ENCODE measurements at regions not wholly inside any gene's neighbourhood (a gene's known extent, or its start where the extent isn't known, plus 50 kb on each side); places are given as distances from the start of the nearest gene placed in this dataset.
"Not testable (repeated sequence)": the region's sequence is repeated elsewhere in the genome, so short reads cannot be mapped to it uniquely, and the experiment has no call there.

GRCh38 chr7:75201606-75202079 lies 109.3 kb downstream of the GTF2IRD2B start:
- H3K9me3 ChIP-seq; H3K27ac ChIP-seq; H3K4me1 ChIP-seq; H3K27me3 ChIP-seq; H3K36me3 ChIP-seq; DNase-seq (ENCODE audit: low spot score in 2 of 2); H3K4me3 ChIP-seq: not testable (repeated sequence)
- no CpG with 5 or more reads among the region's 8 CpGs for WGBS, 2 donors

DNA sequence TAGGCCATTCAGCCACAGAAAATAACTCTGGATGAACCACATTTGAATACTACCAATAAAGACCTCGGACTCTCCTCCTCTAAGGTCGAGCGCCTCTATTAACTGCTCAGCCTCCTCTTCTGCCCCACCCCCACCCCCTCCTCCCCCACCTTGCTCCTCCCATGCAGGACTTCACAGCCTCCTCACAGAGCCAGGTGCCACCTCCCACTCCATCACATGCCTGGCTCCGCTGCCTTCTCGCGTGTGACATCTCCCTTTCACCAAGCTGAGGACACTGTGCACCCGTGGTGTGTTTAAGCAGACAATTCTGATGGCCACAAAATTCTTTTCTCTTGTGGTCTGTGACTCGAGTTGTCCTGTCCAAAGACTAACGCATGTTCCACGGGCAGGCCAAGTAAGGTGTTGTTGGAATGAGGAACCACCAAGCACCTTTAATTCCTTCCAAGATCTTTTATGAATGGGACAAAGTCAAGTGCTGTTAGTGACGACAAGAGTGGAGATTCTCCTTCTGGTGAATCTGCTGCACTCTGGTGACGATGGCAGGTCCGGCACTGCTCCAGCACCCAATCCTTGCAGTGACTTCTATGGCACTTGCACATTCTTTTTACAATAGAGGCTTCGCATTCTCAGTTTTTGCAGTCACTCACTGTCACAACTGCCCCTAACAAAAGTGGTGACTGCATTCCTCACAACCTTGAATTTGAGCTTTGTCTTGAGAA lies 113.1 kb downstream of the GTF2IRD2B start:
- H3K9me3 ChIP-seq; H3K36me3 ChIP-seq; H3K4me1 ChIP-seq; H3K27me3 ChIP-seq; H3K27ac ChIP-seq; H3K4me3 ChIP-seq; DNase-seq (ENCODE audit: low spot score in 2 of 2): not testable (repeated sequence)
- no CpG with 5 or more reads among the region's 14 CpGs for WGBS, 2 donors

DNA sequence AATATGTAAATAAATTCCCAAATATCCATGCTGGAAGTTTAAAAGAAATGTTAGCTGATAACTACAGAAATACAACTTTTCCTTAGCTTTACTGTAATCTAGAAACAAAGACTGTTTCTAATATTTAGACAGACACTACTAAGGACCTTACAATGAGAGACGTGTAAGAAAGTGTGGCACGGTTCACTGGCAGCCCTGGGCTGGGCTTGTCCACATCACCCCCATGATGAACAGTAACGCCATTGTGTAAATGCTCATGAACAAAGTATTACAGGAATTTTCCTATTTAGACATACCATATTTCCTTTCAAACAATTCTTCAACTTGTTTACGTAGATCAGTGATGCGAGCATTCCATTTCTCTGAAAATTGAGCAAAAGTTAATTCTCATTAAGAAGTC lies 123.1 kb downstream of the GTF2IRD2B start:
- not testable (repeated sequence) for DNase-seq (ENCODE audit: low spot score in 2 of 2); H3K27me3 ChIP-seq; H3K4me1 ChIP-seq; H3K27ac ChIP-seq; H3K9me3 ChIP-seq; H3K36me3 ChIP-seq; H3K4me3 ChIP-seq
- no CpG with 5 or more reads among the region's 5 CpGs for WGBS, 2 donors

DNA sequence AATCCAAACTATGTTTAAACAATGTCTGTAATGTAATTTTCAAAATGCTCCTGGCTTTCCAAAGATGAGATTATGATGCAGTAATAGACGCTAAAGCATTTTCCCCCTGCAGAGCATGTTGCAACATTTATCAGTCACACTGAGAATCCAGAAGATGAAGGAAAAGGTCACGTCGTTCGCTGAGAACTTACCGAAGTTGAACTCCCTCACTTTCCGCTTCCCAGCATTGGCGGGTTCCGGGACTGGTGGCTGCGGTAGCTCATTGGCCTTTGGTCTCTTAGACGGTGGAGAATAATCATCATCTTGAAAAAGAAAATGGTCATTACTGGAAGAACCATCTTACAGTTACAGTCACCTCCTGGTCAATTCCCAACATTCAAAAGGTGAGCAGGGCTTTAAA lies 124.6 kb downstream of the GTF2IRD2B start:
- no CpG with 5 or more reads among the region's 10 CpGs for WGBS, 2 donors
- H3K36me3 ChIP-seq; DNase-seq (ENCODE audit: low spot score in 2 of 2); H3K27ac ChIP-seq; H3K4me1 ChIP-seq; H3K9me3 ChIP-seq; H3K4me3 ChIP-seq; H3K27me3 ChIP-seq: not testable (repeated sequence)

DNA sequence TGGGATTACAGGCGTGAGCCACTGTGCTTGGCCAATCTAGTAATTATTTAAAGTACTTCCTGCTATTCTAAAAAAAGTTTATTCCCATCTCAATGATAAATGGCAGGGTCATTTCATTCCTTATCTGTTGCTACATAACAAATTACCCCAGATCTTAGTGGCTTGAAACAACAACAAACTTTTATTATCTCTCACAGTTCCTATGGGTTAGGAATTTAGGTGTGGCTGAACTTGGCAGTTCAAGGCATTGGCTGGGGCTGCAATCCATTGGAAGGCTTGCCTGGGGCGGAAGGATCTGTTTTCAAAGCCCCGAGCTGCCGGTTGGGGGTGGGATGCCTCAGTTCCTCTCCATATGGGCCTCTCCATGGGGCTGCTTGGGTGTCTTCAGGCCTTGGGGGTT lies 133.7 kb downstream of the GTF2IRD2B start:
- not testable (repeated sequence) for H3K9me3 ChIP-seq; H3K27ac ChIP-seq; DNase-seq (ENCODE audit: low spot score in 2 of 2); H3K36me3 ChIP-seq; H3K27me3 ChIP-seq; H3K4me1 ChIP-seq; H3K4me3 ChIP-seq
- no CpG with 5 or more reads among the region's 4 CpGs for WGBS, 2 donors

DNA sequence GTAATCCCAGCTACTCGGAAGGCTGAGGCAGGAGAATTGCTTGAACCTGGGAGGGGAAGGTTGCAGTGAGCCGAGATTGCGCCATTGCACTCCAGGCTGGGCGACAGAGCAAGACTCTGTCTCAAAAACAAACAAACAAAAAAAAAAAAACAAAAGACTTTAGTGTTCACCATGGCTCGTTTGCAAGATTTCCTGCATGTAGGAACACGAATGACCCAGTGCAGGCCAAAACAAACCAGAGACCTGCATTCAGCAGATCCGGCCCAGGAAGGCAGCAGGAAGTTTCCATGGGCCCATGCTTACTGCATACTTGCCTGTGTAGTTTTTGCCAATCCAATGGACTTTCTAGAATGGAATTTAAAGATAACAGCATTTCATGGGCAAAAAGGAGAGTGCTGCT lies 137.2 kb downstream of the GTF2IRD2B start:
- DNase-seq (ENCODE audit: low spot score in 2 of 2); H3K4me1 ChIP-seq; H3K27ac ChIP-seq; H3K36me3 ChIP-seq; H3K9me3 ChIP-seq; H3K27me3 ChIP-seq; H3K4me3 ChIP-seq: not testable (repeated sequence)
- WGBS, 2 donors = 10% methylated on average over 2 of the region's 7 CpGs; no CpG with 5 or more reads in 1 of the 2 donors

DNA sequence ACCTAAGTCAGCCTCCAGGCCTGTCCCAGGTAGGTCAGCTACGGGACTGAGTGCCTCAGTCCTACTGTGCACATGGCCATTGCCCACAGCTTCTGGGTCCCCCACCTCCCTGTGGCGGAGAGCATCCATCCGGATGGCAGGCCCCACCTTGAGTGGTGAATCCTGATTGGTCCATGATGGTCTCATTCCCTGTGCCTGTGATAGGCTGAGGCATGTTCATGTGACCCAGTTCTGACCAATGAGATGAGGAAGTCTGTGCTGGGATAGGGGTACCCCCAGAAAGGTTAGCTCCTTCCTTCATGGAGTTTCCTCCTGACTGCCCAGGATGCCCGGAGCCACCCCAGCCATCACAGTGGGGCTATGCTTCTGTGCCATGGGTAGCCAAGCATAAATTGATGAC lies 138.2 kb downstream of the GTF2IRD2B start:
- WGBS, 2 donors = no CpG with 5 or more reads among the region's 4 CpGs
- H3K9me3 ChIP-seq; H3K4me3 ChIP-seq; DNase-seq (ENCODE audit: low spot score in 2 of 2); H3K27ac ChIP-seq; H3K27me3 ChIP-seq; H3K36me3 ChIP-seq; H3K4me1 ChIP-seq: not testable (repeated sequence)

- no CpG with 5 or more reads among the region's 13 CpGs for WGBS, 2 donors
- not testable (repeated sequence) for H3K36me3 ChIP-seq; H3K4me3 ChIP-seq; DNase-seq (ENCODE audit: low spot score in 2 of 2); H3K27ac ChIP-seq; H3K4me1 ChIP-seq; H3K9me3 ChIP-seq; H3K27me3 ChIP-seq
Observed at GRCh38 chr7:75235092-75235826, 142.9 kb downstream of the GTF2IRD2B start.

DNA sequence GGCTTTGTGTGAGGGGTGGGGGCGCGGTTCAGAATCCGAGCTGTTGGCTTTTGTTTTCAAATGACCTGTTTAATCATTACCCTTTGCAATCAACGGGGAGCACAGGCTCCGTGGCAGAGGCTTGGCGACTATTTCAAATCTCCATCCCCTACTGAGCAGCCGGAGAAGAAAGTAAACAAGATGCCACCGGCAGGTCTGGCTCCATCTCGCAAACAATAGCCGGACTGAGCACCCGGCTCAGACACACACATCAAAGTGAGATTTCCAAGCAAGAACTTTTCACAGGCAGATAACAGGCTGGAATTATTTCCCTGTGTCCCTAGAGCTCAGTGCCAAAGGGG lies 143.4 kb downstream of the GTF2IRD2B start:
- not testable (repeated sequence) for H3K4me1 ChIP-seq; H3K36me3 ChIP-seq; H3K4me3 ChIP-seq; H3K27ac ChIP-seq; H3K9me3 ChIP-seq; H3K27me3 ChIP-seq; DNase-seq (ENCODE audit: low spot score in 2 of 2)
- WGBS, 2 donors = no CpG with 5 or more reads among the region's 11 CpGs

DNA sequence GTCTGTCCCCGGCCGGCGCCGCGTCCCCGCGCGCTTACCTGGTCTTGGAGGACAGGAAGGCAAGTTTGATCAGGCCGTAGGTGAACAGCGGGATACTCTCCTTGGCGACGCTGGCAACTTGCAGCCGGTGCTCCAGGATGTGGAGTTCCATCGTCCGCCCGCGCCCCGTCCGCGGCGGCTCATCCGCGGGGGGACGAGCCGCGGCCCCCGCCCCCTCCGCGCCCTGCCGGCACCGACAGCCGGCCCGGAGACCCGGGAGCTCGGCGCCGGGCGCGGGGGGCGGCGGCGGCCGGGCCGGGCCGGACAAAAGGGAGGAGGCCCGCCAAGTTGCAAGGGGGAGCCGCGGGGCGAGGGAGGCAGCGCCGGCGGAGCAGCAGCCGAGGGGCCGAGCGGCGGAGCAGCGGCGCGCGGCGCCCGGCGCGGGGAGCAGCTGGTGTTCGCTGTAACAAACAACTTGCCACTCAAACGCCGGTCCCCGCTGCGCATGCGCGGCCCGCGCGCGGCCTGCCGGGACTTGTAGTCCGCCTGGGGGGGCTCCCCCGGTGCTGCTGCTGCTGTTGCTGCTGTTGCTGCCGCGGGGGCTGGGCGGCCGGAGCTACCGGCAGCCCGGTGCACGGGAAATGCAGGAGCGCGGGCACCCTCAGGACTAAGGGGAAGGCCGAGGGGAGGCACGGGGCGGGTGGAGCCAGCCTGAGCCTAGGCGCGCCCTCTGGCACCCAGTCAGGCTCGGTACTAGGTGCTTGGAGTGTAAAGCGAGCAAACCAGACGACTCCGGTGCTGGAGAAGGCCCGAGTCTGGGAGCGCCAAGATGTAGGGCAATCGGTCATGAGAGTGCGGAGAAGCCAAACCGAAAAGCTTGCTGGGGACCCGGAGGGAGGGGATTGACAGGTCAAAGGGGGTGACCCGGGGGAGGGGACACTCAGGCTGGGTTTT lies 145.1 kb downstream of the GTF2IRD2B start:
- H3K9me3 ChIP-seq, H3K36me3 ChIP-seq, H3K4me1 ChIP-seq, H3K27ac ChIP-seq, H3K27me3 ChIP-seq: not testable (repeated sequence)
- WGBS, 2 donors = 6% methylated on average over 2 of the region's 103 CpGs; no CpG with 5 or more reads in 1 of the 2 donors
- H3K4me3 ChIP-seq = peak overlapping the region in 1 of 4 donors; percentile 31
- peak; percentile 4 to 12 for DNase-seq (ENCODE audit: low spot score in 2 of 2)

- H3K9me3 ChIP-seq; H3K4me3 ChIP-seq; H3K27ac ChIP-seq; DNase-seq (ENCODE audit: low spot score in 2 of 2); H3K4me1 ChIP-seq; H3K36me3 ChIP-seq; H3K27me3 ChIP-seq: not testable (repeated sequence)
- 100% methylated on average over 1 of the region's 10 CpGs; no CpG with 5 or more reads in 1 of the 2 donors for WGBS, 2 donors
Observed at GRCh38 chr7:75238309-75238708, 145.9 kb downstream of the GTF2IRD2B start.

DNA sequence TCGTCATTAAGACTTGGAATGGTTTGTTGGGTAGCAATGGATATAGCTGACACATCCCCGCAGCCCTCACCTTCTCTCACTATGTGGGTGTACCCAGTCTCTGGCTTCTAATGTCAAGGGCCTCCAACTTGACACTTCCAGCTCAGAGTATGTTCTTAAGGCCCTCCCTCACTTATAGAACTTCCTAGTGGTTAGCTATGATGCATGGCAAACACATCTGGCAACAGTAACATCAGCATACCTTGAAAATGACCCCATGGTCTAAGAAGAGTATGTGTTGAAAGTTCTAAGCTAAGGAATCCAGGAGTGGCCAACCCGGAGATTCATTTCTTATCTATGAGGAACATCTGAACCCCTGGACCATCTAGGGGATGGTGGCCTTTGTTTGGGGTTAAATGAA lies 151.2 kb downstream of the GTF2IRD2B start:
- not testable (repeated sequence) for H3K4me3 ChIP-seq; DNase-seq (ENCODE audit: low spot score in 2 of 2); H3K9me3 ChIP-seq; H3K36me3 ChIP-seq; H3K27ac ChIP-seq; H3K27me3 ChIP-seq; H3K4me1 ChIP-seq
- WGBS, 2 donors = no CpG with 5 or more reads among the region's 3 CpGs

- not testable (repeated sequence) for DNase-seq (ENCODE audit: low spot score in 2 of 2); H3K9me3 ChIP-seq; H3K27ac ChIP-seq; H3K4me3 ChIP-seq; H3K27me3 ChIP-seq; H3K36me3 ChIP-seq; H3K4me1 ChIP-seq
- WGBS, 2 donors = no CpG with 5 or more reads among the region's 8 CpGs
Observed at GRCh38 chr7:75248216-75248615, 147.2 kb upstream of the TRIM73 start.

Data from tibial nerve (tissue), 4 donors.